ENCODE measurements at regions not wholly inside any gene's neighbourhood (a gene's known extent, or its start where the extent isn't known, plus 50 kb on each side); places are given as distances from the start of the nearest gene placed in this dataset.

DNA sequence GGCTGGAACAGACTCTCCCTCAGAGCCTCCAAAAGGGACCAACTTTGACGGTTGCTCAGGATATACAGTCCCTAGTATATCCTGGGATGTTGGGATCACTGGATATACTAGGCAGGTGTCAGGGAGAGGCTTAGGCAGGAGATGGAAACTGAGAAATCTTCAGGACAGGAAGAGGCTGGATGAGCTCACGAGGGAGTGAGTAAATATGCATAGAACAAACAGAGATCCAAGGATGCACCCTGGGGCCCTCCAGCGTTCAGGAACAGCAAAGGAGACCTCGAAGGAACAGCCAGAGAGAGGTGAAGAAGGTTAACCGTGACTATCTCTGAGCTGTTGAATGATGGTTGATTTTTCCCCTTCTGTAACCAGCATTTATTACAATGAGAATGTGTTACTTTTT is 191.3 kb downstream of the BMP7 start:
- ChIA-PET POLR2A (no interaction called here), CTCF (no interaction called here)
- Histone ChIP-seq H3K27ac (ENCODE audit: low read depth, low read length) (no peak overlapping the region), H3K27me3 (ENCODE audit: control insufficient read depth, insufficient read depth, low read length) (no peaks in the 10 kb centered on the region), H3K4me3 (ENCODE audit: low read depth, low read length) (no peak overlapping the region), H3K9me3 (ENCODE audit: control insufficient read depth, insufficient read depth, low read length) (peaks cover 19% of the 10 kb centered on the region)
- DNase-seq (ENCODE audit: low read depth, low spot score) = no peak
- TF ChIP-seq, protein P1, sequence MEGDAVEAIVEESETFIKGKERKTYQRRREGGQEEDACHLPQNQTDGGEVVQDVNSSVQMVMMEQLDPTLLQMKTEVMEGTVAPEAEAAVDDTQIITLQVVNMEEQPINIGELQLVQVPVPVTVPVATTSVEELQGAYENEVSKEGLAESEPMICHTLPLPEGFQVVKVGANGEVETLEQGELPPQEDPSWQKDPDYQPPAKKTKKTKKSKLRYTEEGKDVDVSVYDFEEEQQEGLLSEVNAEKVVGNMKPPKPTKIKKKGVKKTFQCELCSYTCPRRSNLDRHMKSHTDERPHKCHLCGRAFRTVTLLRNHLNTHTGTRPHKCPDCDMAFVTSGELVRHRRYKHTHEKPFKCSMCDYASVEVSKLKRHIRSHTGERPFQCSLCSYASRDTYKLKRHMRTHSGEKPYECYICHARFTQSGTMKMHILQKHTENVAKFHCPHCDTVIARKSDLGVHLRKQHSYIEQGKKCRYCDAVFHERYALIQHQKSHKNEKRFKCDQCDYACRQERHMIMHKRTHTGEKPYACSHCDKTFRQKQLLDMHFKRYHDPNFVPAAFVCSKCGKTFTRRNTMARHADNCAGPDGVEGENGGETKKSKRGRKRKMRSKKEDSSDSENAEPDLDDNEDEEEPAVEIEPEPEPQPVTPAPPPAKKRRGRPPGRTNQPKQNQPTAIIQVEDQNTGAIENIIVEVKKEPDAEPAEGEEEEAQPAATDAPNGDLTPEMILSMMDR (IDR thresholded peaks at IDR 0.05; ENCODE audit: low read depth, low read length) = no peak

DNA sequence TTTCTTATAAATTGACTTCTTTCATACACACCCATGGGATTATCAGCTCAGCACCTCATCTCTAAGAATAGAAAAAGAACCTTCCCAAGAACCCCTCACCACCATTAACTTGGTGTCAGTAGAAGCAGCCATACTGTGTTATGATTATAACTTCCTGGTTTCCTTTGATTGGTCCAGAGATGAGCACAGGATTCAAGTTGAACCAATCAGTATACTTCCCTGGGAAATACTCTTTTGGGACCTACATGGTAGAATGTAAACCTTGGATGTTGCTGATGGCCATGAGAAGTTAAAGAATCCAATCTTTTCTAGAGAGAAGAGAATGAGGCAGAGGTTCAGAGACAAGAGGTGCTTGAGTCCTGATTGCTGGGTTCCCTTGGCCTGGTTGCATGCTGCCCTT is 190.8 kb downstream of the BMP7 start:
- Histone ChIP-seq H3K27me3 (ENCODE audit: control insufficient read depth, insufficient read depth, low read length) (no peaks in the 10 kb centered on the region), H3K27ac (ENCODE audit: low read depth, low read length) (no peak overlapping the region), H3K9me3 (ENCODE audit: control insufficient read depth, insufficient read depth, low read length) (peaks cover 19% of the 10 kb centered on the region), H3K4me3 (ENCODE audit: low read depth, low read length) (no peak overlapping the region)
- TF ChIP-seq, protein P1 (IDR thresholded peaks at IDR 0.05; ENCODE audit: low read depth, low read length) = no peak
- ChIA-PET POLR2A (no interaction called here), CTCF (no interaction called here)
- no peak for DNase-seq (ENCODE audit: low read depth, low spot score)

DNA sequence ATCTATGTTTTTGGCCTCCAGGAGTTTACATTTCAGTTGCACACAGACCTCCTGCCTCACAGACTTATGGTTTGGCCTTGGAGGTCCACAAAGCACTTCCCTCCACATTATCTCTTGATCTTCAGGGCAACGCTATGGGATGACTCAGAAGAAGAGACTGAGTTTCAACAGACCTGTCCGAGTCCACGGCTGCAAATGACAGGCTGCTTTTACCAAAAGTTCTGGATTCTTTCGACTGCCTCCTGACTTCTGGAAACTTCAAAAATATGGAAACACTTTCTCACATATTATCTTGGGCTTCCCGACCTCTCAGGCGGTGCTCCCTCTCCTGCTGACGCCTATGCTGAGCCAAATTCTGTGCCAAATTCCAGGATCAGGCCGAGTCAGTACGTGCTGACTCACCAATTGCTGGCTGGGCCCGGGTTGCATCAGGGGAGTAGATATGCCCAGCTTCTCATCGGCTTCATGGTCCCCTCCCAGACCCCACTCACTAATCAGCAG is 190.2 kb downstream of the BMP7 start:
- ChIA-PET POLR2A (no interaction called here), CTCF (no interaction called here)
- no peak for DNase-seq (ENCODE audit: low read depth, low spot score)
- Histone ChIP-seq H3K27ac (ENCODE audit: low read depth, low read length) (no peak overlapping the region), H3K9me3 (ENCODE audit: control insufficient read depth, insufficient read depth, low read length) (peaks cover 19% of the 10 kb centered on the region), H3K4me3 (ENCODE audit: low read depth, low read length) (no peak overlapping the region), H3K27me3 (ENCODE audit: control insufficient read depth, insufficient read depth, low read length) (no peaks in the 10 kb centered on the region)
- TF ChIP-seq, protein P1 (IDR thresholded peaks at IDR 0.05; ENCODE audit: low read depth, low read length) = no peak

DNA sequence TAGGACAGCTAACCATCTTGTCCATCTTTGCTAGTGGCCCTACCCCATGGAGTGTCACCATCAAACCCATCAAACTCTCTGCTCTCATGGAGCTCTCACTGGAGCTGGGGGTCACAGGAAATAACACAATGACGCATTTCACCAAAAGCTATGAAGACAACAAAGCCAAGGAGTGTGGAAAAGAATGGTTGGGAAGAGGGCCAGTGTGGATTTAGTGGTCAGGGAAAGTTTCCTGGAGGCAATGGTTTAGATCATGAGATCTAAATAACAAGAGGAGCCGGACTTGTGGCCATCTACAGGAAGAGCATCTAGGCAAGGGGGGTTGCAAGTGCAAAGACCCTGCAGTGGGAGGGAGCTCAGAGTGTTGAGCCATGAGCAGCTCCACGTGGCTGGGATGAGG is 189.5 kb downstream of the BMP7 start:
- H3K9me3 ChIP-seq (ENCODE audit: control insufficient read depth, insufficient read depth, low read length) = peaks cover 25% of the 10 kb centered on the region
- no peak overlapping the region for H3K27ac ChIP-seq (ENCODE audit: low read depth, low read length)
- no peaks in the 10 kb centered on the region for H3K27me3 ChIP-seq (ENCODE audit: control insufficient read depth, insufficient read depth, low read length)
- ChIA-PET POLR2A (interaction anchor here (0.6 kb wide), 1 partner anchor 211 kb away, joined by 3 read pairs; no protein-coding TSS in a partner anchor), CTCF (no interaction called here)
- DNase-seq (ENCODE audit: low read depth, low spot score) = no peak
- TF ChIP-seq, protein P1 (IDR thresholded peaks at IDR 0.05; ENCODE audit: low read depth, low read length) = no peak
- H3K4me3 ChIP-seq (ENCODE audit: low read depth, low read length) = no peak overlapping the region

DNA sequence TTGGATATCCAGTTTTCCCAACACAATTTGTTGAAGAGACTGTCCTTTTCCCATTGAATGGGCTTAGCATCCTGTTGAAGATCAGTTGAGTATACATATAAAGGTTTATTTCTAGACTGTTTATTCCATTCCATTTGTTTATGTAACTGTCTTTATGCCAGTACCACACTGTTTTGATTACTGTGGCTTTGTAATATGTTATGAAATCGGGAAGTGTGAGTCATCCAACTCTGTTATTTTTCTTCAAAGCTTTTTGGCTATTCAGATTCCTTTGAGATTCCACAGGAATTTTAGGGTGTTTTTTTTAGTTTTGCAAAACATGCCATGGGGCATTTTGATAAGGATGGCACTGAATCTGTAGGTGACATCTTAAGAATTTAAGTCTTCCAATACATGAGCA is 188.3 kb downstream of the BMP7 start:
- H3K9me3 ChIP-seq (ENCODE audit: control insufficient read depth, insufficient read depth, low read length) = peaks cover 34% of the 10 kb centered on the region
- no peak overlapping the region for H3K4me3 ChIP-seq (ENCODE audit: low read depth, low read length)
- no peaks in the 10 kb centered on the region for H3K27me3 ChIP-seq (ENCODE audit: control insufficient read depth, insufficient read depth, low read length)
- H3K27ac ChIP-seq (ENCODE audit: low read depth, low read length) = no peak overlapping the region
- ChIA-PET CTCF (interaction anchor here (0.6 kb wide), 1 partner anchor 16 kb away, joined by 3 read pairs; no protein-coding TSS in a partner anchor), POLR2A (no interaction called here)
- DNase-seq (ENCODE audit: low read depth, low spot score) = no peak
- TF ChIP-seq, protein P1 (IDR thresholded peaks at IDR 0.05; ENCODE audit: low read depth, low read length) = no peak

Data from AG04450 (cell line).